NCI-H2196 (cell line): ENCODE measurements at regions not wholly inside any gene's neighbourhood (a gene's known extent, or its start where the extent isn't known, plus 50 kb on each side); places are given as distances from the start of the nearest gene placed in this dataset.
"Not testable (repeated sequence)": the region's sequence is repeated elsewhere in the genome, so short reads cannot be mapped to it uniquely, and the experiment has no call there.

Source experiments
- DNase-seq: peaks from one replicate; lab custom pipeline; 2025; ENCODE audit not compliant: unreplicated experiment; lab: John Stamatoyannopoulos, UW

- no peak for DNase-seq
These were observed 405.8 kb downstream of the TMEM182 start for GRCh38 chr2:103167599-103167998.

- DNase-seq: no peak
These were observed 408.0 kb downstream of the TMEM182 start for GRCh38 chr2:103169861-103170260.

GRCh38 chr2:103172821-103173220, 411.0 kb downstream of the TMEM182 start:
- no peak for DNase-seq

GRCh38 chr2:103174711-103175110, 412.9 kb downstream of the TMEM182 start:
- DNase-seq: no peak

- DNase-seq: no peak
These were observed 414.6 kb downstream of the TMEM182 start for GRCh38 chr2:103176294-103176915.

- no peak for DNase-seq
These were observed 418.0 kb downstream of the TMEM182 start for GRCh38 chr2:103179798-103180197.

GRCh38 chr2:103183061-103183460, 421.2 kb downstream of the TMEM182 start:
- DNase-seq: no peak

- no peak for DNase-seq
These were observed 435.0 kb downstream of the TMEM182 start for GRCh38 chr2:103196802-103197201.

- not testable (repeated sequence) for DNase-seq
These were observed 438.9 kb downstream of the TMEM182 start for GRCh38 chr2:103200774-103201173.

GRCh38 chr2:103208916-103209315, 447.1 kb downstream of the TMEM182 start:
- no peak for DNase-seq

GRCh38 chr2:103213028-103213542, 451.3 kb downstream of the TMEM182 start:
- DNase-seq: no peak

- DNase-seq: no peak
These were observed 456.7 kb downstream of the TMEM182 start for GRCh38 chr2:103218516-103218915.

GRCh38 chr2:103219398-103219797, 457.6 kb downstream of the TMEM182 start:
- DNase-seq: no peak

- DNase-seq: no peak
These were observed 461.1 kb downstream of the TMEM182 start for GRCh38 chr2:103222969-103223368.

- DNase-seq: no peak
These were observed 469.0 kb downstream of the TMEM182 start for GRCh38 chr2:103230796-103231195.

GRCh38 chr2:103232865-103233264, 471.0 kb downstream of the TMEM182 start:
- no peak for DNase-seq

- DNase-seq: no peak
These were observed 471.9 kb downstream of the TMEM182 start for GRCh38 chr2:103233691-103234090.

GRCh38 chr2:103235283-103235682, 473.5 kb downstream of the TMEM182 start:
- DNase-seq: no peak

- no peak for DNase-seq
These were observed 487.6 kb downstream of the TMEM182 start for GRCh38 chr2:103249462-103249861.

GRCh38 chr2:103252781-103253180, 490.9 kb downstream of the TMEM182 start:
- no peak for DNase-seq

GRCh38 chr2:103254611-103255010, 492.8 kb downstream of the TMEM182 start:
- DNase-seq: no peak

GRCh38 chr2:103264058-103264768, 502.4 kb downstream of the TMEM182 start:
- no peak for DNase-seq

GRCh38 chr2:103265521-103265920, 503.7 kb downstream of the TMEM182 start:
- DNase-seq: no peak
